Mesodermal cell (in vitro differentiated cells): ENCODE measurements at regions not wholly inside any gene's neighbourhood (a gene's known extent, or its start where the extent isn't known, plus 50 kb on each side); places are given as distances from the start of the nearest gene placed in this dataset.

Experiments used
- H3K27ac ChIP-seq: 2 replicates; pipeline ENCODE4 v1.7.0; 2013; ENCODE audit warnings: mild to moderate bottlenecking, low read depth, low read length, moderate library complexity; ENCODE audit not compliant: severe bottlenecking
- H3K36me3 ChIP-seq: 2 replicates; pipeline ENCODE4 v1.7.1; 2013; ENCODE audit warnings: mild to moderate bottlenecking, low read length, moderate library complexity; ENCODE audit not compliant: control insufficient read depth, insufficient read depth
- H3K4me1 ChIP-seq: one replicate; pipeline ENCODE4 v1.7.1; 2013; ENCODE audit warnings: mild to moderate bottlenecking, low read length; ENCODE audit not compliant: insufficient read depth, control insufficient read depth, poor library complexity, severe bottlenecking
- H3K4me3 ChIP-seq: 2 replicates; pipeline ENCODE4 v1.7.0; 2013; ENCODE audit warnings: low read length, control low read depth, mild to moderate bottlenecking; ENCODE audit not compliant: insufficient read depth, poor library complexity, severe bottlenecking; ENCODE audit errors: extremely low read depth
- H3K9me3 ChIP-seq: 2 replicates; pipeline ENCODE4 v1.7.1; 2013; ENCODE audit warnings: mild to moderate bottlenecking, low read length, moderate library complexity; ENCODE audit not compliant: control insufficient read depth
- WGBS, 2 experiments: methylation state at CpG; one replicate each; pipeline ENCODE4 v1.1.5; 2013; ENCODE audit warnings: missing lambda C conversion rate in 2 of 2; ENCODE audit not compliant: insufficient coverage in 2 of 2; 5-methylcytosine and 5-hydroxymethylcytosine counted together

DNA sequence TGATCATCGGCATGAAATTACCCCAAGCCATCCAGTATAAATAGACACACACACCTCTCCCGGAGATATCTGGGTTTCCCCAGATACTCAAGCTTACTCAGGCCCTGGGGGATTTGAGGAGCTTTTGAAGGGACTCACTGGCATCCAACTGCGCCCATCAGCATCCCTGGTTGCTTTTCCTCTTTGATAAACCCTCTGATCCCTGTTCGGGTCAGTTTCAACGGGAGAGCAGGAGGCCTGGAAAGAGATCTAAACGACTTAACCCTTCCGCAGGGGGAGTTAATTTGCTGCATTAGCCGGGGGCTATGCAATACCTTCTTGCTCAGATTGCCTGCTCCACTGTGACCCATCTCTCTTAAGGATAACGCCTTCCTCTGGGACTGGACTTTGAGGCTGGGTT, 76.6 kb downstream of the MAF start:
- no peaks in the 10 kb centered on the region for H3K36me3 ChIP-seq
- H3K9me3 ChIP-seq, result no peaks in the 10 kb centered on the region
- H3K4me3 ChIP-seq, result no peak overlapping the region
- no peaks in the 10 kb centered on the region for H3K4me1 ChIP-seq
- 79 to 81% methylated on average over 6 to 7 of the region's 9 CpGs for WGBS, 2 experiments
- H3K27ac ChIP-seq, result no peak overlapping the region

DNA sequence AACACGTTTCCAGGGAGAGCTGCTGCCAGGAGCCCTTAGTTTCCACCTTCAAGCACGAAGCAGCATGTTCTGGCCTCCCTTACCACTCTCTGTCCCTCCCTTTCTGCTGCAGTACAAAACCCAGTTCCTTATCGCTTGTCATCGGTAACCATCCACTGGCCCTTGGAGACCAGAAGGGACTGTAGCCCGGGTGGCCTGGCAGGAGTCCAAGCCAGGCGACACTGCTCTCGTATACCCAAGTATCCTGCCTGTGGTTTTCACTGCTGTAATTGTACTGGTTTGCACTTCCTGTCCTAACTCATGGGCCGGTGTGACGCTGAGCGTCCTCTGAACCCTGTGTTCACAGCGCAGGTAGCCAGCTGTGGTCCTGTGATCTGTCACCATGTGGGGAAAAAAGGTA, 81.1 kb downstream of the MAF start:
- H3K4me1 ChIP-seq, result no peaks in the 10 kb centered on the region
- no peak overlapping the region for H3K4me3 ChIP-seq
- H3K9me3 ChIP-seq, result no peaks in the 10 kb centered on the region
- 96% methylated on average over 8 to 11 of the region's 11 CpGs for WGBS, 2 experiments
- H3K27ac ChIP-seq, result no peak overlapping the region
- no peaks in the 10 kb centered on the region for H3K36me3 ChIP-seq

- Histone ChIP-seq H3K4me3 (no peak overlapping the region), H3K9me3 (no peaks in the 10 kb centered on the region), H3K27ac (no peak overlapping the region), H3K36me3 (no peaks in the 10 kb centered on the region), H3K4me1 (no peaks in the 10 kb centered on the region)
- WGBS, 2 experiments, result 72 to 93% methylated on average over 2 of the region's 2 CpGs
These were observed 83.4 kb downstream of the MAF start for GRCh38 chr16:79517156-79517555.

DNA sequence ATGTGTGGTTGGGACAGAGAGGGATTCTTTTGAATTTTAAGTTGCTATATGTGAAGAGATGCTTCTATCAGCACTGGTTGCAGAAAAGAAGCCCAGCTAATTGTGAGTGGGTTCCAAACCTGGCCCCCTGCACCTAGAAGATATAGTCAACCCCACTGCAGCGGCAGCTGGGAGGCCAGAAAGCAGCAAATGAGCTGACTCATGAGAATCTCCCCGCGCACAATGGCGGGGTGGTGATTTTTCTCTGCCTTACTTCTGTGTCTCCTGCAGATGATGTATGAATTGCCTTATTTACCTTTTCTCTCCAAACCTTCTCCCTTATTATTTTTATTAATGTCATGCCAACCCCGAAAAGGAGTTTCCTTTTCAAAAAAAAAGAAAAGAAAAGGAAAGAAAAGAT, 89.7 kb downstream of the MAF start:
- Histone ChIP-seq H3K27ac (no peak overlapping the region), H3K4me3 (no peak overlapping the region), H3K9me3 (no peaks in the 10 kb centered on the region), H3K4me1 (no peaks in the 10 kb centered on the region), H3K36me3 (no peaks in the 10 kb centered on the region)
- 83% methylated on average over 1 of the region's 5 CpGs; no CpG with 5 or more reads in 1 of the 2 experiments for WGBS, 2 experiments

GRCh38 chr16:79509906-79510305, 90.6 kb downstream of the MAF start:
- Histone ChIP-seq H3K27ac (no peak overlapping the region), H3K4me3 (no peak overlapping the region), H3K9me3 (no peaks in the 10 kb centered on the region), H3K36me3 (no peaks in the 10 kb centered on the region), H3K4me1 (no peaks in the 10 kb centered on the region)
- 91 to 93% methylated on average over 4 to 6 of the region's 8 CpGs for WGBS, 2 experiments

- Histone ChIP-seq H3K9me3 (no peaks in the 10 kb centered on the region), H3K36me3 (no peaks in the 10 kb centered on the region), H3K4me1 (no peaks in the 10 kb centered on the region), H3K27ac (no peak overlapping the region), H3K4me3 (no peak overlapping the region)
- WGBS, 2 experiments, result 62 to 80% methylated on average over 8 to 9 of the region's 9 CpGs
These were observed 91.3 kb downstream of the MAF start for GRCh38 chr16:79509211-79509631.

DNA sequence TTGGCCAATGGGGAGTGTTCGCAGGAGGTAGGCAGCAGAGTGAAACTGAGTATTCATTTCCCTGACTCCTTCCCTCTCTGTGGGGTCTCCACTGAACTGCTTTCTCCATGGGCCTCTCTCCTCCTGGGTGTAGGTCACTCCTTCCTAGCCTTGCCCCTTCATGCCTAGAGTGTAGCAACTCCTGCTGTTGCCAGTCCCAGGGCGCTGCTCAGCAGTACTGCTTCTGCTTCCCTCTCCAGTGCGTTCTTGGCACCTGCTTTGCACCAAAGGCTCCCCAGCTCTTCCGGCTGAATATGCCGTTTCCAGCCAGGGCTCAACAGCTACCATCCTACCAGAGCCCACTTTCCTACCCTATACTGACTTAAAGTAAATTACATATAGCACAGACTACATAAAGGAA, 92.2 kb downstream of the MAF start:
- no peaks in the 10 kb centered on the region for H3K9me3 ChIP-seq
- no peaks in the 10 kb centered on the region for H3K4me1 ChIP-seq
- no peaks in the 10 kb centered on the region for H3K36me3 ChIP-seq
- 87 to 93% methylated on average over 3 of the region's 5 CpGs for WGBS, 2 experiments
- H3K4me3 ChIP-seq, result no peak overlapping the region
- no peak overlapping the region for H3K27ac ChIP-seq

DNA sequence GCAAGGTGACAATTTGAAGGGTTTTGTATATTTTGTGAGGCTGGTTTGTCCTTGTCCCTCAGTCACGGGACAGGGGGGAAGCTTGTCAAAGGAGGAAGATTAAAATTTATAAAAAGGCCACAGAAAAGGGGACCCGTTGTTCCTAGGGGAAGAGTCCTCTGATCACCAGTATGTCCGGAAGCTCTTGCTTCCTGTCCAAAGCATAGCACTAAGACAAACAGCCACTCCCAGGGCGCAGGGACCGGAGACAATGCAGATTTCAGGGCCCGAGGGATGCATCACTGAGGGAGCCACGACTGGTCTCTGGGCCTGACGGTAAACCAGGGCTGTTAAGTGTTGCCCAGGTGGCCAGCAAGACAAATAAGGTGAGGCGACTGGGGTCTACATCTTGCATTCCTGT, 95.2 kb downstream of the MAF start:
- WGBS, 2 experiments, result 94 to 95% methylated on average over 8 to 9 of the region's 9 CpGs
- H3K9me3 ChIP-seq, result no peaks in the 10 kb centered on the region
- no peak overlapping the region for H3K27ac ChIP-seq
- H3K4me3 ChIP-seq, result no peak overlapping the region
- H3K36me3 ChIP-seq, result no peaks in the 10 kb centered on the region
- no peaks in the 10 kb centered on the region for H3K4me1 ChIP-seq

DNA sequence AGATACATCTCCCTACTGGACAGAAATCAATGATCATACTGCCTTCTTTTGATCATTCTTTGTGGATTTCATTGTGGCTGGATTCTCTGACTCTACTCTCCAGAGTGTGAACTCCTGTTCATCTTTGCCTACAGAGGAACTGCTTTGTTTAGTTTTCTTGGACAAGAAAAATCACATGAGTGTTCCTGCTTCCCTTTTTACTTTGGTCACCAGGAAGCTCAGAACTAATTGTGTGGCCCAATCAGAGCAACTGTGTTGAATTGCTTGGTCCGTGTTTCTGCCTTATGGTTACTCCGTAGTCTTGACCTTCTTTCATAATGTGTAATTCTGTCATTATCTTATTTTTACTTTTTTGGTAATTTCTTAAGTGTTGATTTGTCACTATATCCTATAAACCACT, 97.0 kb downstream of the MAF start:
- H3K36me3 ChIP-seq, result no peaks in the 10 kb centered on the region
- no peaks in the 10 kb centered on the region for H3K4me1 ChIP-seq
- no peak overlapping the region for H3K4me3 ChIP-seq
- WGBS, 2 experiments, result no CpG with 5 or more reads among the region's 2 CpGs
- no peaks in the 10 kb centered on the region for H3K9me3 ChIP-seq
- no peak overlapping the region for H3K27ac ChIP-seq

DNA sequence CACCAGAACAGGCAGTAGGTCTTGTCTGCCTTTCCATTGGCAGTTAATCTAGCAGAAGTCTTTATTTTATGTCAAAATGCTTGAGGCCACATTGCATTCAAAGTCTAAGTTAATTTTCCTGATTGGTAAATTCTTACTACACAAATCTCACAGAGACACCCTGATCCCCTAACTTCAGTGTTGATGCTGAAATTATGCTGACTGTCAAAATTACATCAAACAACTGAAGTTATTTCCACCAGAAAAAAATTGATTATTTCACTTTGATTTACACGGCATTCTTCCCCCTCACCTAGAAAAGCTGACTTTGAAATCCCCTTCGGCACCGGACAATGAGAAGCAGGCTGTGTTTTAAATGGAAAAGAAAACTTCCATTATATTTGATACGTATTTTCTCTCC, 99.1 kb downstream of the MAF start:
- WGBS, 2 experiments, result 100% methylated on average over 1 of the region's 4 CpGs; no CpG with 5 or more reads in 1 of the 2 experiments
- Histone ChIP-seq H3K36me3 (no peaks in the 10 kb centered on the region), H3K27ac (no peak overlapping the region), H3K4me1 (no peaks in the 10 kb centered on the region), H3K9me3 (no peaks in the 10 kb centered on the region), H3K4me3 (no peak overlapping the region)

DNA sequence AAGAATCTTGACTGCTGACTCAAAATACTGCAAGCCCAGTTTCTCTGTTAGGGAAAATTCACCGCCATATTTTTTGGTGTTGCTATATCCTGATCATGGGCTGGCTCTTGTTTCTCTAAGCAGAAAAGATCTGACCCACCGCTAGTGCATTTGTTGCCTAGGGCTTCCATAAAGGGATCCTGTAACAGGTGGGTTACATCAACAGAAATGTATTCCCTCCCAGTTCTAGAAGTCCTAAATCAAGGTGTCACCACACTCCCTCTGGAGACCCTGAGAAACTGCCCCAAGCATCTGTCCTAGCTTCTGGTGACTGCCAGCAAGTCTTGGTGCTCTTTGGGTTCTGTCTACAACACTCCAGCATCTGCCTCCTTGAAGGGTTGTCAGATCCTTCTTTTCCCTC, 99.7 kb downstream of the MAF start:
- WGBS, 2 experiments, result 93 to 100% methylated on average over 1 to 2 of the region's 2 CpGs
- Histone ChIP-seq H3K4me3 (no peak overlapping the region), H3K9me3 (no peaks in the 10 kb centered on the region), H3K36me3 (no peaks in the 10 kb centered on the region), H3K4me1 (no peaks in the 10 kb centered on the region), H3K27ac (no peak overlapping the region)
